Hepatocyte (in vitro differentiated cells): ENCODE measurements at regions not wholly inside any gene's neighbourhood (a gene's known extent, or its start where the extent isn't known, plus 50 kb on each side); places are given as distances from the start of the nearest gene placed in this dataset.

Source experiments
- DNase-seq: peaks from one replicate; pipeline ENCODE4 v3.0.0-alpha.2; 2016; ENCODE audit warnings: low spot score
- H2AFZ ChIP-seq: fragments of 200-600 bp; sonication (generic); 2 replicates; pipeline ENCODE4 v1.6.0; 2016; ENCODE audit warnings: antibody characterized with exemption, mild to moderate bottlenecking
- H3K27ac ChIP-seq: fragments of 200-600 bp; sonication (generic); 2 replicates; pipeline ENCODE4 v1.5.1; 2016; ENCODE audit warnings: mild to moderate bottlenecking
- H3K27me3 ChIP-seq: fragments of 200-600 bp; sonication (generic); 2 replicates; pipeline ENCODE4 v1.6.1; 2016
- H3K36me3 ChIP-seq: fragments of 200-600 bp; sonication (generic); replicated peaks from 2 replicates; pipeline ENCODE4 v1.5.1; 2016; ENCODE audit warnings: low read depth; ENCODE audit not compliant: insufficient read depth
- H3K4me1 ChIP-seq: fragments of 200-600 bp; sonication (generic); 2 replicates; pipeline ENCODE4 v1.5.1; 2016; ENCODE audit warnings: mild to moderate bottlenecking, moderate library complexity; ENCODE audit not compliant: insufficient read depth
- H3K4me2 ChIP-seq: fragments of 200-600 bp; sonication (generic); 2 replicates; pipeline ENCODE4 v1.6.0; 2016
- H3K4me3 ChIP-seq: fragments of 200-600 bp; sonication (generic); 2 replicates; pipeline ENCODE4 v1.5.1; 2016; ENCODE audit warnings: mild to moderate bottlenecking
- H3K79me2 ChIP-seq: fragments of 200-600 bp; sonication (generic); 2 replicates; pipeline ENCODE4 v1.6.0; 2017; ENCODE audit warnings: mild to moderate bottlenecking
- H3K9me2 ChIP-seq: fragments of 200-600 bp; sonication (generic); replicated peaks from 2 replicates; pipeline ENCODE4 v1.6.0; 2017; ENCODE audit warnings: mild to moderate bottlenecking; ENCODE audit not compliant: insufficient read depth
- H3K9me3 ChIP-seq: fragments of 200-600 bp; sonication (generic); 2 replicates; pipeline ENCODE4 v1.5.1; 2016; ENCODE audit warnings: low read depth, mild to moderate bottlenecking
- H4K20me1 ChIP-seq: fragments of 200-600 bp; sonication (generic); 2 replicates; pipeline ENCODE4 v1.6.0; 2016; ENCODE audit warnings: mild to moderate bottlenecking; ENCODE audit not compliant: insufficient read depth, poor library complexity, severe bottlenecking
- CTCF ChIP-seq: fragments of 200-600 bp; sonication (generic); IDR thresholded peaks from 2 replicates; pipeline ENCODE4 v1.5.1; 2016; ENCODE audit warnings: antibody characterized with exemption, mild to moderate bottlenecking; ENCODE audit not compliant: poor library complexity
- EZH2 ChIP-seq: fragments of 200-600 bp; sonication (generic); IDR thresholded peaks from 2 replicates; pipeline ENCODE4 v1.6.1; 2016; ENCODE audit warnings: antibody characterized with exemption, mild to moderate bottlenecking, borderline replicate concordance
- EZH2phosphoT487 ChIP-seq: fragments of 200-600 bp; sonication (generic); IDR thresholded peaks from one replicate; pipeline ENCODE4 v1.6.1; 2018; ENCODE audit warnings: antibody characterized with exemption, mild to moderate bottlenecking, low read depth, moderate library complexity; ENCODE audit not compliant: unreplicated experiment, severe bottlenecking
- whole genome bisulfite sequencing: methylation state at CpG from one replicate; pipeline ENCODE4 v1.1.6; 2016; ENCODE audit warnings: low lambda C conversion rate; ENCODE audit errors: missing lambda C conversion rate; 5-methylcytosine and 5-hydroxymethylcytosine counted together

GRCh38 chr3:130242850-130243569 is 102.5 kb upstream of the COL6A5 start:
- DNase-seq = peak; percentile 53
- Histone ChIP-seq H3K9me3 (no peaks in the 10 kb centered on the region), H2AFZ (no peak overlapping the region), H3K36me3 (no peaks in the 10 kb centered on the region), H3K9me2 (no peaks in the 10 kb centered on the region), H3K4me1 (no peaks in the 10 kb centered on the region), H3K4me2 (no peak overlapping the region), H3K79me2 (no peaks in the 10 kb centered on the region), H3K27ac (no peak overlapping the region), H3K4me3 (no peak overlapping the region), H3K27me3 (no peaks in the 10 kb centered on the region), H4K20me1 (no peaks in the 10 kb centered on the region)
- TF ChIP-seq CTCF (peak; percentile 63), EZH2phosphoT487 (no peak)
- whole genome bisulfite sequencing = 54% methylated on average over 3 of the region's 3 CpGs

GRCh38 chr3:130243808-130244207 is 101.7 kb upstream of the COL6A5 start:
- H3K27ac ChIP-seq = no peak overlapping the region

GRCh38 chr3:130250982-130251381 is 94.5 kb upstream of the COL6A5 start:
- WGBS = 91% methylated on average over 12 of the region's 12 CpGs
- DNase-seq = no peak

More at GRCh38 chr3:130243808-130244207, 101.7 kb upstream of the COL6A5 start:
- Histone ChIP-seq H3K79me2 (no peaks in the 10 kb centered on the region), H3K9me3 (no peaks in the 10 kb centered on the region), H3K4me3 (no peak overlapping the region), H2AFZ (no peak overlapping the region), H3K36me3 (no peaks in the 10 kb centered on the region), H3K4me2 (no peak overlapping the region), H4K20me1 (no peaks in the 10 kb centered on the region), H3K27me3 (no peaks in the 10 kb centered on the region), H3K9me2 (no peaks in the 10 kb centered on the region), H3K4me1 (no peaks in the 10 kb centered on the region)
- no peak for DNase-seq
- TF ChIP-seq CTCF = no peak
- no peak for TF ChIP-seq EZH2
- no peak for TF ChIP-seq EZH2phosphoT487

More at GRCh38 chr3:130250982-130251381, 94.5 kb upstream of the COL6A5 start:
- Histone ChIP-seq H3K4me1 (no peaks in the 10 kb centered on the region), H3K27me3 (no peaks in the 10 kb centered on the region), H2AFZ (no peak overlapping the region), H3K9me3 (no peaks in the 10 kb centered on the region), H3K4me3 (no peak overlapping the region), H3K27ac (no peak overlapping the region), H3K79me2 (no peaks in the 10 kb centered on the region), H3K36me3 (no peaks in the 10 kb centered on the region), H3K4me2 (no peak overlapping the region), H3K9me2 (no peaks in the 10 kb centered on the region), H4K20me1 (no peaks in the 10 kb centered on the region)
- TF ChIP-seq EZH2phosphoT487 (no peak), EZH2 (no peak), CTCF (no peak)
